HEK293 (cell line): ENCODE measurements at regions not wholly inside any gene's neighbourhood (a gene's known extent, or its start where the extent isn't known, plus 50 kb on each side); places are given as distances from the start of the nearest gene placed in this dataset.

Experiments
- CTCF ChIA-PET: fragments of 350-600 bp; formaldehyde crosslinking; extraction: SDS; loops from one replicate; lab custom pipeline; 2021; ENCODE audit warnings: antibody characterized with exemption; lab: Yijun Ruan, JAX
- POLR2A ChIA-PET: fragments of 300-600 bp; formaldehyde crosslinking; extraction: SDS; loops from one replicate; lab custom pipeline; 2020; ENCODE audit warnings: antibody characterized with exemption, inconsistent platforms; lab: Yijun Ruan, JAX
- H3K27ac ChIP-seq: fragments of 200-500 bp; sonication (Bioruptor generic); 2 replicates; pipeline ENCODE4 v1.5.1; 2014; ENCODE audit warnings: low read depth, low read length, control low read depth, inconsistent platforms; ENCODE audit errors: extremely low read depth
- H3K36me3 ChIP-seq, 2 experiments: fragments of 200-500 bp in 1 of 2; sonication (Bioruptor generic) in 1 of 2; 1 replicate in 1 of 2; 2 replicates in 1 of 2; pipeline ENCODE4 v1.5.1; 2014 to 2017; ENCODE audit warnings: inconsistent platforms in 2 of 2, low read length in 2 of 2; ENCODE audit not compliant: control insufficient read depth in 2 of 2, insufficient read depth in 1 of 2
- H3K4me1 ChIP-seq: fragments of 200-500 bp; sonication (Bioruptor generic); 2 replicates; pipeline ENCODE4 v1.5.1; 2014; ENCODE audit warnings: mild to moderate bottlenecking, low read length, inconsistent platforms; ENCODE audit not compliant: control insufficient read depth, insufficient read depth
- H3K4me3 ChIP-seq: 2 replicates; pipeline ENCODE4 v1.5.1; 2011; ENCODE audit warnings: low read depth, mild to moderate bottlenecking, control low read depth, low read length, moderate library complexity
- H3K9me3 ChIP-seq: fragments of 200-500 bp; sonication (Bioruptor generic); 2 replicates; pipeline ENCODE4 v1.5.1; 2014; ENCODE audit warnings: low read depth, low read length, inconsistent platforms; ENCODE audit not compliant: control insufficient read depth, insufficient read depth
- BCL11A ChIP-seq: fragments of 450-650 bp; formaldehyde crosslinking; IDR thresholded peaks from 2 replicates; pipeline ENCODE4 v1.5.1; 2016; ENCODE audit warnings: low read depth, missing biosample characterization, missing genetic modification characterization
- HOXD13 ChIP-seq: sonication (generic); formaldehyde crosslinking; IDR thresholded peaks from 2 replicates; pipeline ENCODE4 v1.8.0; 2022; ENCODE audit warnings: missing genetic modification reagents, borderline replicate concordance
- KLF1 ChIP-seq: fragments of 450-650 bp; formaldehyde crosslinking; IDR thresholded peaks from 2 replicates; pipeline ENCODE4 v1.5.1; 2016; ENCODE audit warnings: missing biosample characterization, missing genetic modification characterization
- KLF16 ChIP-seq: fragments of 450-650 bp; formaldehyde crosslinking; IDR thresholded peaks from 2 replicates; pipeline ENCODE4 v1.5.1; 2017; ENCODE audit warnings: missing biosample characterization, missing genetic modification characterization
- YY2 ChIP-seq: fragments of 450-650 bp; formaldehyde crosslinking; IDR thresholded peaks from 2 replicates; pipeline ENCODE4 v1.5.1; 2016; ENCODE audit warnings: missing biosample characterization, missing genetic modification characterization
- ZBTB1 ChIP-seq: fragments of 450-650 bp; formaldehyde crosslinking; IDR thresholded peaks from 2 replicates; pipeline ENCODE4 v1.5.1; 2016; ENCODE audit warnings: missing biosample characterization, missing genetic modification characterization
- ZBTB20 ChIP-seq: fragments of 450-650 bp; formaldehyde crosslinking; IDR thresholded peaks from 2 replicates; pipeline ENCODE4 v1.5.1; 2016; ENCODE audit warnings: missing biosample characterization, missing genetic modification characterization
- ZBTB48 ChIP-seq: fragments of 450-650 bp; formaldehyde crosslinking; IDR thresholded peaks from 2 replicates; pipeline ENCODE4 v1.5.1; 2016; ENCODE audit warnings: missing biosample characterization, missing genetic modification characterization
- ZNF132 ChIP-seq: fragments of 450-650 bp; formaldehyde crosslinking; IDR thresholded peaks from 2 replicates; pipeline ENCODE4 v1.5.1; 2017; ENCODE audit warnings: missing biosample characterization, missing genetic modification characterization, borderline replicate concordance
- ZNF221 ChIP-seq: fragments of 450-650 bp; formaldehyde crosslinking; IDR thresholded peaks from 2 replicates; pipeline ENCODE4 v1.5.1; 2017; ENCODE audit warnings: missing biosample characterization, missing genetic modification characterization, borderline replicate concordance
- ZNF335 ChIP-seq: fragments of 450-650 bp; formaldehyde crosslinking; conservative IDR thresholded peaks from 2 replicates; pipeline ENCODE4 v1.5.1; 2016; ENCODE audit warnings: missing biosample characterization, missing genetic modification characterization
- ZNF530 ChIP-seq: fragments of 450-650 bp; formaldehyde crosslinking; IDR thresholded peaks from 2 replicates; pipeline ENCODE4 v1.5.1; 2016; ENCODE audit warnings: low read depth, missing biosample characterization, missing genetic modification characterization
- ZNF558 ChIP-seq: fragments of 450-650 bp; formaldehyde crosslinking; IDR thresholded peaks from 2 replicates; pipeline ENCODE4 v1.5.1; 2016; ENCODE audit warnings: missing biosample characterization, missing genetic modification characterization
- ZNF600 ChIP-seq: fragments of 450-650 bp; formaldehyde crosslinking; IDR thresholded peaks from 2 replicates; pipeline ENCODE4 v1.5.1; 2016; ENCODE audit warnings: missing biosample characterization, missing genetic modification characterization
- ZNF670 ChIP-seq: fragments of 450-650 bp; formaldehyde crosslinking; IDR thresholded peaks from 2 replicates; pipeline ENCODE4 v1.5.1; 2016; ENCODE audit warnings: missing biosample characterization, missing genetic modification characterization, low read depth
- ZNF830 ChIP-seq: fragments of 450-650 bp; IDR thresholded peaks from 2 replicates; pipeline ENCODE4 v1.5.0; 2018; ENCODE audit warnings: missing biosample characterization, missing genetic modification characterization, low read depth, mild to moderate bottlenecking, moderate library complexity
- TF ChIP-seq, protein P1 (sequence below): fragments of 450-650 bp; formaldehyde crosslinking; IDR thresholded peaks from 2 replicates; pipeline ENCODE4 v1.5.1; 2016; ENCODE audit warnings: missing biosample characterization, missing genetic modification characterization
- TF ChIP-seq, protein P2 (sequence below): fragments of 450-650 bp; formaldehyde crosslinking; IDR thresholded peaks from 2 replicates; pipeline ENCODE4 v1.5.1; 2016; ENCODE audit warnings: missing biosample characterization, missing genetic modification characterization, low read depth
- TF ChIP-seq, protein P3 (sequence below): fragments of 450-650 bp; formaldehyde crosslinking; IDR thresholded peaks from 2 replicates; pipeline ENCODE4 v1.5.1; 2016; ENCODE audit warnings: missing biosample characterization, missing genetic modification characterization
- TF ChIP-seq, protein P4 (sequence below): fragments of 450-650 bp; formaldehyde crosslinking; IDR thresholded peaks from 2 replicates; pipeline ENCODE4 v1.5.1; 2017; ENCODE audit warnings: missing biosample characterization, missing genetic modification characterization

DNA sequence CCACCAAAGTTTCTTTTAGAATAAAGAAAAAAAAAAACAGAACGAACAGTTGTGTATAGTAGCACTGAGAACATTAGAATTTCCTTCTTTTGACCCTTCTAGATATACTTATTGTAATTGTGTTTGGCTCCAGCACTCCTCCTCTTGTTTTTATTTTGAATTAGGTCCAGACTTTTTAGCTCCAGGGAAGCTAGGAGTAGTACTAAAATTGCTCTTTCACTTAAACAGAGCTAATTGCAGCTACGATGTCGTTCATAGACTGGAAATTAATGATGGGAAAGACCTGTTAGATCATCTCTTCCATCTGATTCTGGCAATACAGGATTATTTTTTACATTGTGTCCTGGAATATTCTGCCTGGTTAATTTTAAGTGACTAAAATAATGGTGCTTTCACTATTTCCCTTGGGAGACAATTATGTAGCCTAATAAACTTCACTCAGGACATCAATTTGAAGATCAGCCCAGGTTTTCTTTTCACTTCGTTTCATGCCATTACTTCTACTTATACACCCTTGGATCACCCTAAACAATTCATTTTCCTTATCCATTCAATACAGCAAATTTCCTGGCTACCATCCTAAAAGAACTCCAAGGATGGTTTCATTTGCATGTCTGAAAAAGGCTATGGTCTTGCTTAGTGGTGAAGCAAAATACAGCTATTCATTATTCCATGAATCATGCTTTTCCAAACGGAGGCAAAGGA lies 480.8 kb upstream of the TECRL start:
- H3K9me3 ChIP-seq: no peaks in the 10 kb centered on the region
- POLR2A ChIA-PET: no interaction called here
- no peaks in the 10 kb centered on the region for H3K36me3 ChIP-seq
- H3K4me3 ChIP-seq: no peak overlapping the region
- CTCF ChIA-PET: interaction anchor here (0.6 kb wide), 1 partner anchor 1270 kb away, joined by 3 read pairs; no protein-coding TSS in a partner anchor
- no peak overlapping the region for H3K27ac ChIP-seq
- no peaks in the 10 kb centered on the region for H3K4me1 ChIP-seq
- TF ChIP-seq ZNF530: no peak
- TF ChIP-seq ZBTB1 (tag by site-specific recombination): no peak
- TF ChIP-seq ZNF600 (tag by site-specific recombination): no peak
- no peak for TF ChIP-seq BCL11A (tag by site-specific recombination)
- TF ChIP-seq KLF1 (tag by site-specific recombination): no peak
- no peak for TF ChIP-seq ZNF558
- no peak for TF ChIP-seq ZNF335 (tag by site-specific recombination)
- TF ChIP-seq HOXD13 (CRISPR knock-in tag): no peak
- no peak for TF ChIP-seq YY2 (tag by site-specific recombination)
- no peak for TF ChIP-seq ZNF670 (tag by site-specific recombination)
- no peak for TF ChIP-seq ZBTB48
- no peak for TF ChIP-seq ZNF132
- no peak for TF ChIP-seq ZBTB20 (tag by site-specific recombination)
- TF ChIP-seq, protein P1, sequence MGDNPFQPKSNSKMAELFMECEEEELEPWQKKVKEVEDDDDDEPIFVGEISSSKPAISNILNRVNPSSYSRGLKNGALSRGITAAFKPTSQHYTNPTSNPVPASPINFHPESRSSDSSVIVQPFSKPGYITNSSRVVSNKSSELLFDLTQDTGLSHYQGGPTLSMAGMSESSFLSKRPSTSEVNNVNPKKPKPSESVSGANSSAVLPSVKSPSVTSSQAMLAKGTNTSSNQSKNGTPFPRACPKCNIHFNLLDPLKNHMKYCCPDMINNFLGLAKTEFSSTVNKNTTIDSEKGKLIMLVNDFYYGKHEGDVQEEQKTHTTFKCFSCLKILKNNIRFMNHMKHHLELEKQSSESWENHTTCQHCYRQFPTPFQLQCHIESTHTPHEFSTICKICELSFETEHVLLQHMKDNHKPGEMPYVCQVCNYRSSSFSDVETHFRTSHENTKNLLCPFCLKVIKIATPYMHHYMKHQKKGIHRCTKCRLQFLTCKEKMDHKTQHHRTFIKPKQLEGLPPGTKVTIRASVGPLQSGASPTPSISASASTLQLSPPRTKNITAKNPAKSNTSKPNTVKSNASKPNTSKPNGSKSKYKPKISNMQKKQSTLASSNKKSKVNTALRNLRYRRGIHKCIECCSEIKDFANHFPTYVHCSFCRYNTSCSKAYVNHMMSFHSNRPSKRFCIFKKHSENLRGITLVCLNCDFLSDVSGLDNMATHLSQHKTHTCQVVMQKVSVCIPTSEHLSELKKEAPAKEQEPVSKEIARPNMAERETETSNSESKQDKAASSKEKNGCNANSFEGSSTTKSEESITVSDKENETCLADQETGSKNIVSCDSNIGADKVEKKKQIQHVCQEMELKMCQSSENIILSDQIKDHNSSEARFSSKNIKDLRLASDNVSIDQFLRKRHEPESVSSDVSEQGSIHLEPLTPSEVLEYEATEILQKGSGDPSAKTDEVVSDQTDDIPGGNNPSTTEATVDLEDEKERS (tag by site-specific recombination): no peak
- TF ChIP-seq ZNF830 (tag by site-specific recombination): no peak
- no peak for TF ChIP-seq ZNF221 (tag by site-specific recombination)
- TF ChIP-seq, protein P2, sequence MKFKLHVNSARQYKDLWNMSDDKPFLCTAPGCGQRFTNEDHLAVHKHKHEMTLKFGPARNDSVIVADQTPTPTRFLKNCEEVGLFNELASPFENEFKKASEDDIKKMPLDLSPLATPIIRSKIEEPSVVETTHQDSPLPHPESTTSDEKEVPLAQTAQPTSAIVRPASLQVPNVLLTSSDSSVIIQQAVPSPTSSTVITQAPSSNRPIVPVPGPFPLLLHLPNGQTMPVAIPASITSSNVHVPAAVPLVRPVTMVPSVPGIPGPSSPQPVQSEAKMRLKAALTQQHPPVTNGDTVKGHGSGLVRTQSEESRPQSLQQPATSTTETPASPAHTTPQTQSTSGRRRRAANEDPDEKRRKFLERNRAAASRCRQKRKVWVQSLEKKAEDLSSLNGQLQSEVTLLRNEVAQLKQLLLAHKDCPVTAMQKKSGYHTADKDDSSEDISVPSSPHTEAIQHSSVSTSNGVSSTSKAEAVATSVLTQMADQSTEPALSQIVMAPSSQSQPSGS (tag by site-specific recombination): no peak
- TF ChIP-seq, protein P3, sequence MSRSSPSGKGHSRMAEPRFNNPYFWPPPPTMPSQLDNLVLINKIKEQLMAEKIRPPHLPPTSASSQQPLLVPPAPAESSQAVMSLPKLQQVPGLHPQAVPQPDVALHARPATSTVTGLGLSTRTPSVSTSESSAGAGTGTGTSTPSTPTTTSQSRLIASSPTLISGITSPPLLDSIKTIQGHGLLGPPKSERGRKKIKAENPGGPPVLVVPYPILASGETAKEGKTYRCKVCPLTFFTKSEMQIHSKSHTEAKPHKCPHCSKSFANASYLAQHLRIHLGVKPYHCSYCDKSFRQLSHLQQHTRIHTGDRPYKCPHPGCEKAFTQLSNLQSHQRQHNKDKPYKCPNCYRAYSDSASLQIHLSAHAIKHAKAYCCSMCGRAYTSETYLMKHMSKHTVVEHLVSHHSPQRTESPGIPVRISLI (tag by site-specific recombination): no peak
- TF ChIP-seq, protein P4, sequence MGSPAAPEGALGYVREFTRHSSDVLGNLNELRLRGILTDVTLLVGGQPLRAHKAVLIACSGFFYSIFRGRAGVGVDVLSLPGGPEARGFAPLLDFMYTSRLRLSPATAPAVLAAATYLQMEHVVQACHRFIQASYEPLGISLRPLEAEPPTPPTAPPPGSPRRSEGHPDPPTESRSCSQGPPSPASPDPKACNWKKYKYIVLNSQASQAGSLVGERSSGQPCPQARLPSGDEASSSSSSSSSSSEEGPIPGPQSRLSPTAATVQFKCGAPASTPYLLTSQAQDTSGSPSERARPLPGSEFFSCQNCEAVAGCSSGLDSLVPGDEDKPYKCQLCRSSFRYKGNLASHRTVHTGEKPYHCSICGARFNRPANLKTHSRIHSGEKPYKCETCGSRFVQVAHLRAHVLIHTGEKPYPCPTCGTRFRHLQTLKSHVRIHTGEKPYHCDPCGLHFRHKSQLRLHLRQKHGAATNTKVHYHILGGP (tag by site-specific recombination): no peak
- no peak for TF ChIP-seq KLF16 (tag by site-specific recombination)
